ENCODE measurements at regions not wholly inside any gene's neighbourhood (a gene's known extent, or its start where the extent isn't known, plus 50 kb on each side); places are given as distances from the start of the nearest gene placed in this dataset.

- TF ChIP-seq CTCF (IDR thresholded peaks at IDR 0.05; ENCODE audit: borderline replicate concordance, control extremely low read depth, extremely low read depth, insufficient read depth, missing control alignments), result no peak
- DNase-seq (ENCODE audit: low spot score), result no peak
- in situ Hi-C loops (cut with MboI; ENCODE audit: low sequenced_read_pairs, unreplicated experiment), result no loop called here
These were observed 1158.1 kb downstream of the FSTL5 start for GRCh38 chr4:161005746-161006145.

- in situ Hi-C loops (cut with MboI; ENCODE audit: low sequenced_read_pairs, unreplicated experiment), result no loop called here
- TF ChIP-seq CTCF (IDR thresholded peaks at IDR 0.05; ENCODE audit: borderline replicate concordance, control extremely low read depth, extremely low read depth, insufficient read depth, missing control alignments), result no peak
- no peak for DNase-seq (ENCODE audit: low spot score)
These were observed 1155.3 kb downstream of the FSTL5 start for GRCh38 chr4:161008527-161008926.

GRCh38 chr4:161010227-161010626 lies 1153.6 kb downstream of the FSTL5 start:
- TF ChIP-seq CTCF (IDR thresholded peaks at IDR 0.05; ENCODE audit: borderline replicate concordance, control extremely low read depth, extremely low read depth, insufficient read depth, missing control alignments), result no peak
- no peak for DNase-seq (ENCODE audit: low spot score)
- in situ Hi-C loops (cut with MboI; ENCODE audit: low sequenced_read_pairs, unreplicated experiment), result no loop called here

Data from GM13976 (cell line).